Limb (tissue), 2 donors: ENCODE measurements at regions not wholly inside any gene's neighbourhood (a gene's known extent, or its start where the extent isn't known, plus 50 kb on each side); places are given as distances from the start of the nearest gene placed in this dataset.
"Not testable (repeated sequence)": the region's sequence is repeated elsewhere in the genome, so short reads cannot be mapped to it uniquely, and the experiment has no call there.

Source experiments
- DNase-seq, 2 donors: peaks; one replicate each; pipeline ENCODE4 v3.0.0-alpha.2; 2016; ENCODE audit errors: extremely low spot score in 2 of 2

GRCh38 chr1:228891272-228892034 lies 156.2 kb downstream of the RHOU start:
- DNase-seq: no peak

- not testable (repeated sequence) for DNase-seq
These were observed 156.9 kb downstream of the RHOU start for GRCh38 chr1:228892200-228892599.

GRCh38 chr1:228894442-228894989 lies 159.2 kb downstream of the RHOU start:
- no peak for DNase-seq

- no peak for DNase-seq
These were observed 162.6 kb downstream of the RHOU start for GRCh38 chr1:228897901-228898300.

GRCh38 chr1:228898582-228898992 lies 163.3 kb downstream of the RHOU start:
- no peak for DNase-seq

- no peak for DNase-seq
These were observed 164.2 kb downstream of the RHOU start for GRCh38 chr1:228899421-228899956.

- peak; percentile 64 to 75 for DNase-seq
These were observed 165.0 kb downstream of the RHOU start for GRCh38 chr1:228900099-228900885.

- no peak for DNase-seq
These were observed 165.7 kb downstream of the RHOU start for GRCh38 chr1:228900886-228901392.

- DNase-seq: no peak
These were observed 166.8 kb downstream of the RHOU start for GRCh38 chr1:228901936-228902681.

- peak; percentile 46 to 67 for DNase-seq
These were observed 167.6 kb downstream of the RHOU start for GRCh38 chr1:228902781-228903433.

GRCh38 chr1:228903434-228904071 lies 168.3 kb downstream of the RHOU start:
- peak in 1 of 2 donors; percentile 18 for DNase-seq

GRCh38 chr1:228904222-228904621 lies 168.9 kb downstream of the RHOU start:
- DNase-seq: no peak

- DNase-seq: no peak
These were observed 170.4 kb downstream of the RHOU start for GRCh38 chr1:228905701-228906101.

GRCh38 chr1:228906223-228906860 lies 171.1 kb downstream of the RHOU start:
- DNase-seq: no peak

GRCh38 chr1:228911225-228912210 lies 176.2 kb downstream of the RHOU start:
- DNase-seq: peak in 1 of 2 donors; percentile 64

GRCh38 chr1:228913626-228914414 lies 178.5 kb downstream of the RHOU start:
- DNase-seq: no peak

GRCh38 chr1:228914700-228915099 lies 179.4 kb downstream of the RHOU start:
- no peak for DNase-seq

GRCh38 chr1:228917342-228917741 lies 182.1 kb downstream of the RHOU start:
- DNase-seq: no peak
